GM19372 (cell line): ENCODE measurements at regions not wholly inside any gene's neighbourhood (a gene's known extent, or its start where the extent isn't known, plus 50 kb on each side); places are given as distances from the start of the nearest gene placed in this dataset.

Experiments
- ATAC-seq: cut with Tn5 transposase; IDR thresholded peaks from one replicate; pipeline ENCODE4 v1.9.1; 2021; ENCODE audit warnings: mild to moderate bottlenecking, low read depth, moderate library complexity; ENCODE audit not compliant: unreplicated experiment

GRCh38 chr22:47692811-47693210 is 930.4 kb downstream of the TBC1D22A start:
- ATAC-seq = no peak

DNA sequence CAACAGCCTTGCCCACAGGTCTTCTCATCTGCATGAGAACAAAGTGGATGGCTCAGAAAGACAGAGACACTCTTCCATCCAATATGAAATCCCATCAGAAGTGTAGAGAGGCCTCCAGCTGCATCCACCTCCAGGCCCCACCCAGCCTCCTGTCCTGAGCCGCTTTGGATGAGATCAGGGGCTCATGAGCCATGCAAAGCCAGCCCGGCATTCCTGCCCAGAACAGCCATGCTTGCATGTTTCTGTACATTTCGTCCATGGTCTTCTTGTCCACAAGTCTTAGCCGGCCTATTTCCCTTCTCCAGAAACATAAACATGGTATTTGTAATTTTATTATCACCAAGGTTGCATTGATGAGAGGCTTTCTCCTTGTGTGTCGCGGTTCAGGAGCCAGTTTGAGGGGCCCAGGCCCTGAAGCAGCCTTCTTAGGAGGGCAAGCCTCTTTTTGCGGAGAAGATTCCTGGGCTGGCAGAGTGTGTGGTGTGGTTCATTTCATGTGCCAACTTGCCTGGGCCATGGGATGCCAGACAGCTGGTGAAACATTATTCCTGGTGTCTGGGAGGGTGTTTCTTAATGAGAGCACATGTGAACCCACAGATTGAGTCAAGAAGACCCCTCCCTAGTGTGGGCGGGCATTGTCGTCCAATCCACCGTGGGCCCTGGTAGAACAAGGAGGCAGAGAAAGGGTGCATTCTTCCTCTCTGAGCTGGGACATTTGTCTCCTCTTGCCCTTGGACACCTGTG is 928.9 kb downstream of the TBC1D22A start:
- ATAC-seq = no peak

DNA sequence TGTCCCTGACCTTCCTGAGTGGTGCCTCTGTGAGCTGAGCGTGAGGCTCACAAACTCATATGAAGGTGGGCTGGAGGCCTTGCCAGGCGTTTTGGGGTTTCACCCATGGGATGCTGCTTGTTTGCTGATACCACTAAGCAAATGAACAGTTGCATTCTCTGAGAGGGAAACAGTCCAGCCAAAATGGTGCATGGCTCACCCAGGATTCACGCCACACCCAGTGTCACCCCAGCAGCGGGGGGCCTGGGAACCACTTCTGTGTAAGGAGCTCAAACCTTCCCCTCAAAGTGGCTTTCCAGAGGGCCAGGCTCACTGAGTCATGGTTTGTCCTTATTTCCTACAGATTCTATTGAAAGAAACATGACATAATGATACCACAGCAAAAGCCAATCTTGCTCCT is 928.1 kb downstream of the TBC1D22A start:
- no peak for ATAC-seq

GRCh38 chr22:47690166-47690565 is 927.7 kb downstream of the TBC1D22A start:
- ATAC-seq = no peak

DNA sequence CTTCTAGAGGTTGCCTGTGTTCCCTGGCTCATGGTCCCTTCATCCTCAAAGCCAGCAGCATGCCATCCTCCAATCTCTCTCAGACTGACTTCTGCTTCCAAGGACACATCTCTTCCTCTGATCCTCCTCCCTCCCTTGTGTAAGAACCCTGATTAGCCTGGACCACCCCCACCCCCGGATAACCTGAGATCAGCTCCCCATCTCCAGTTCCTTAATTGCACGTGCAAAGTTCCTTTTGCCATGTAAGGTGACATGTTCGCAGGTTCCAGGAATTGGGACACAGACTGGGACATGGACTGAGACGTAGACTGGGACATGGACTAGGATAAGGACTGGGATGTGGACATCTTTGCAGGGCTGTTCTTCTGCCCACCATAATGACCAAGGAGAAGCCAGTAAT is 925.3 kb downstream of the TBC1D22A start:
- ATAC-seq = no peak

GRCh38 chr22:47687346-47687655 is 924.9 kb downstream of the TBC1D22A start:
- ATAC-seq = no peak

GRCh38 chr22:47686594-47687345 is 924.3 kb downstream of the TBC1D22A start:
- ATAC-seq = no peak

DNA sequence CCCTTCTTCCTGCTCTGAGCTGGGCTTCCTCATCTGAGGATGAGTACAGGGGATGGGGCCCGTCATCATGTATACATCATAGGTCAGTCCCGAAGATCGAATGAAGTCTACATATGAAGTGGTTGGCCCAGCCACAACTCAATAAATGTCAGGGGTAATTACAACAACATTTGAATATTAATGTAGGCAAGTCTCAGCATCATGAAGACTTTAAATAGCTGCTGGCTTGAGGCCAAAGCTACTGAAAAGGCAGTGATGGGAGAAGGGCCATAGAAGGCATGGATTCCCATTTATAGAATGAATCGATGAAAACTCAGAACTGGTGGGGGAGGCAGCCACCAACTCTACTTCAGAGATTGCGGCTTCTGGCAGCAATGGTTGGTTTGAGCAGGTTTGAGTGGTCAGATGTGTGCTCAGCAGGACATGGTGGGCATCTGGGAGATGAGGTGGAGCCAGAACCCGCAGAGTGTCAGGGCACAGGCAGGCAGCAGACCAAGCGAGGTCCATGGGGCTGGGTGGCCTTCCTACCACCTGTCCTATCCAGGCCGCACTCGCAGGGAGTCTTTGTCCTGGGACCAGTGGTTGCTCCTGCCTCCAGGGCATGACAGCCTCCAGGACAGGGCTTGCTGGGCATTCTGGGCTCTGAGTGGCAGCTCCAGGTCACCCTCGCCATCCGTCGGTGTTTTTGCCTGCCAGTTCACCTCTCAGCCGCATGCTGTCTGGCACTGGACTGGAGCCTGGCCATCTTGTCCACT is 919.1 kb downstream of the TBC1D22A start:
- ATAC-seq = no peak

DNA sequence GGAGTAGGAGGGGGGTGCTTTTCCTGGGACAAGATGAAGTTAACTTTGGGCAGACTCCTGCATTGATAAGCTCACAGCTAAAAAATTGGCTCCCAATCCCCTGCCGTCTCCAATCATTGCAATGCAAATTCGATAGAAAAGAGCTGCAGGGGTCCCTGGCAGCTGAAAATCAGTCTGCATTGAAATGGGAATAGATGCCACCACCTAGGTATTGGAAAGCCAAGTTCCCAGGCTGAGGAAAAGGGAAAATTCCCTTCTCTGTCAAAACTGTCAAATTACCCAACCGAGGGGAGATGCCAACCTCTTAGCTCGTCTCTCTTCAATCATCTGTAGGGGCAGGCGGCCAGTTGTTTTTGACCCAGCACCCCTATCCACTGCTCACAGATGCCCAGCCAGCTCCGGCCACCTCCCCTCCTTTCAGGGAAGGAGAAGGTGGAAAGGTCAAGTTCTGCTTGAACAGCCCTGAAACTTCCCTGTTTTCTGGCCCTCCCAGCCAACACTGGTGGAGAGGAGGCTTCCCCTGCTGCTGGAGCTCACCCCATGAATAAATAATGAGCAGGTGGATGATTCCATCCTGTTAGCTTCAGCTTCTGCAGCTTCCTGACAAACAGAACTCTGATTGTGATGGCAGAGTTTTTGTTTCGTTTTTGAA is 916.3 kb downstream of the TBC1D22A start:
- ATAC-seq = no peak

DNA sequence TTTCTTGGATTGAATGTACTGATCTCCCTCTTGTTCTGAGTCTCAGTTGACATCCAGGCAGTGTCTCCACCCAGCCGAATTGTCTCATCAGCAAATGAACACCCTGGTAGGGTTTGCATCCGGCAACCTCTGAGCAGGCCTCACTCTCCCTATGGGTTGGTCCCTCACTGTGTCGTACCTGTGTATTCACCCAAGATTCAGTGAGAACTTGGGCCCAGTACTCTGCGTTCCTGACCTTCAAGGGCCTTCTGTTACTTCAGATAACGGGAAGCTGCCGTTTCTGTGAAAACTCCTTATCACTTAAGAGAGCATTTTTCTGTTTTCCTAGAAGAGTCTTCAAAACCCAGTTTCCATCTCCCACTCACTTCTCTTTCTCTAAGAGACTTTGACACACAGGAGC is 915.6 kb downstream of the TBC1D22A start:
- ATAC-seq = no peak

DNA sequence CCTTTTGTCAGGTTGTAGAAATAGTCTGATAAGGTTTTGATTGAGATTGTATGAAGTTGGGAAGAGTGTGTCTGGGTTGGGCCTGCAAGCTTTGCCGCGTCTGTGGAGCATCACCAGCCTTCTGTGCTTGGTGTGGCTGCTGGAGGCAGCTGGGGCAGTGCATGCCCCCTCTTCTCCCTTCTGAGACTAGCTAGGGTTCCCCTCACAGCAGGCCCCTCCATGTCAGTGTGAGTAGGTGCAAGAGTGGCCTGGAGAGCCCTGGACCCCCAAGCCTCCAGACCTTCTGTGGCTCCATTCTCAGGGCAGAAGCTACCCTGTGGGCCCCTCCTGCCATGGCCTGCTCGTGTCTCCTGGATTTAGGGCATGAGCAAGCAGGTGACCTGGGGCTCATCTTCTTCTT is 914.2 kb downstream of the TBC1D22A start:
- ATAC-seq = no peak

DNA sequence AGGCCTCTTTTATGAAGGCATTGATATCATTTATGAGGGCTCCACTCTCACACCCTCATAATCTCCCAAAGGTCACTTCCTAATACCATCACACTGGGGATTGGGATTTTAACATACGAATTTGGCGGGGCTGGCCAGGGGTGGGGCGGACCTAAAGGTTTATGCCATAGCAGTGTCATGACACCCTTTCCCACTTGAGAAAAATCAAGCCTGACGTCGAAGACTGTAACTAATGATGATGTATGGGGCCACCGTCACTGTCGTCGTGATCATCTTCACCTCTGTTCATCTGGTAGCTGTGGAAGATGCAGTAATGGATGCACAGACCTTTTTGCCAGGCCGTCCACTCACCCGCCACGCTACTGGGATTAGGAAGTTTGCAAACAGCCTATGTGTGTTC is 912.1 kb downstream of the TBC1D22A start:
- no peak for ATAC-seq

GRCh38 chr22:47673557-47673956 is 911.1 kb downstream of the TBC1D22A start:
- no peak for ATAC-seq

- ATAC-seq = no peak
Measured at GRCh38 chr22:47672526-47672925, 910.1 kb downstream of the TBC1D22A start.

- ATAC-seq = no peak
Measured at GRCh38 chr22:47665151-47665550, 902.7 kb downstream of the TBC1D22A start.

- ATAC-seq = no peak
Measured at GRCh38 chr22:47663615-47664605, 901.5 kb downstream of the TBC1D22A start.

DNA sequence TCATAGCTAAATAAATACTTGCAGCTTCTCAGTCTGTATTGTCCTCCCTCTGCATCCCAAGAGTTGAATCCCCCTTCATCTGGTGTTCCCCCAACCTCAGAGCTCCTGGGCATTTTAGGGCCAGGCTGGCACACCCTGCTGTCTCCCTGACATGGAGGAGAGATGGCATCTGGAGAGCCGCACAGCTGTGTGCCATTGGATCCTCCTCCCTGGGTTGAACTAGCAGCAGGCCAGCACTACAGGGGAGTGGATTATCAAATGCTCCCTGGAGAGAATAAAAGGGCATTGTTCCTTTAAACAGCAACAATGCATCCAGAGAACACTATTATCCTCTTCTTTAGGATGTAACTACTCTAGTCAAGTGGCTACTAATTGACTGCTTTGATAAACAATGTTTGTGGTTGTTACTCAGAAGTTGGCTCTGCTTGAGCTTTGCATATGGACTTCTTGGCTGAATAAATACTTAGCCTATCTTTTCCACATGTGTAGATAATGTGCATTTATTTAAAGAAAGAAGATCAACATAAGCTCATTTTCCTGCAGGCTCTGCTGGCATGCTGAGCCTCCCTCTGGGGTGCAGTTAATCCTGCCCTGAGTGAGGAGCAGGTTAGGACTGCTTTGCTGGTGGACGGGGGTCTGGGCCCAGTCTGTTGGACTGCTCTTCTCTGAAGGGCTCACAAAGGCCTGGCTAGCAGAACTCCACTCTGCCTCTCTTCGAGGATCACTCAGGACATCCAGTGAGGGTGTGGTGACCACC is 897.2 kb downstream of the TBC1D22A start:
- ATAC-seq = no peak

DNA sequence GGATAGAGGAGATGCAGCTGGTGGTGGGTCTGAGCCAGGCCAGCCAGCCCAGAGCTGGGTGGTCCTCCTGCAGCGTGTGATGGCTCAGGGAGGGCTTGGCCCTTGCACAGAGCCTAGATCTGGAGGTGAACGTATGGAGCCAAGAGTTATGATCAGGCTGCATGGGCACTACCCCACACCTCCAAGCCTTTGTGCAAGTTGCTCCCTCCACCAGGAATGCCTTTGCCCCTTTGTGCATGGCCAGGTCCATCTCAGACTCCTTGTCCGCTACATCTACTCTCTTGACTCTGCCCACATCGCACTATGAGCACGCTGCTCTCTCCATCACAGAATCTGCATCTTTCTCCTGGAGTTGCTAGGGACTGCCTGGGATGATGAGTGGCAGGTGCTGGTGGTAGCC is 895.7 kb downstream of the TBC1D22A start:
- no peak for ATAC-seq

DNA sequence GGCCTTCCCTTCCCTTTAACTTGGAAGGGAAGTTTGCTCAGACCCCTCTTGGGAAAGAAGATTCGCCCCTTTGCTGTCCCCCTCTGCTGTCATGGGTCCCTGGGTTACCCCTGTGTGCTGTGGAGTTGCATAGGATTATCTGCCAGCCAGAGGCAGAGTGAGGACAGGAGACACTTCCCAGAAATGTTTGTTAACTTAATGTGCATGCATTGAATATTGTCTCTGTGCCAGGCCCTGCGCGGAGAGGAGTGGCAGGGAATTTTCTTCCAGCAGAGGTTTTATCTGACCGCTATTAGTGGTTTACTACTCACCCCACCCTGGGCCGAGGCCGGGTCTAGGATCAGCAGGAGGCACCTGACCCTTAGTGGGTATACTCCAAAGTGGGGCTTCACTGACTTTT is 894.8 kb downstream of the TBC1D22A start:
- no peak for ATAC-seq
